Pulmonary artery endothelial cell (primary cell): ENCODE measurements at regions not wholly inside any gene's neighbourhood (a gene's known extent, or its start where the extent isn't known, plus 50 kb on each side); places are given as distances from the start of the nearest gene placed in this dataset.
A peak's percentile ranks its signal among the peaks of the same experiment; 100 is the strongest.
"Not testable (repeated sequence)": the region's sequence is repeated elsewhere in the genome, so short reads cannot be mapped to it uniquely, and the experiment has no call there.

Source experiments
- DNase-seq: peaks from one replicate; pipeline ENCODE4 v3.0.0-alpha.2; 2011; ENCODE audit warnings: low read depth, low spot score

DNA sequence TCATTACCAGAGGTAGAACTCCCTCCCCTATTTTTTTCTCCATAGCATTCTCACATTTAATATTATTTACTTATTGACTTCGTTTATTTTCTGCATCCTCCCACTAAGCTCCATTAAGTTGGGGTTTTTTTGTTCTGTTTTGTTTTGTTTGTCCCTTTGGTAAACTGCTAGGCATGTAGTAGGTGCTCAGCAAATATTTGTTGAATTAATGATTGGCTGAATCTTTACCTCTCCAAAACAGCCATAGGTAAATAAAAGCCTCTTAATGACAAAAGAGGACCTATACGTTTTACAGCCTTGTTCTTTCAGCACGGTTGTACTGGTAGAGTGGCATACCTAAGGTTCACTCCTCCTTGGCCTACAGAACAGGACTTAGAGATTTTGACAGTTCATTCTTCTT is 52.0 kb downstream of the PRORP start:
- no peak for DNase-seq

GRCh38 chr14:35180179-35180578 is 57.8 kb downstream of the PRORP start:
- no peak for DNase-seq

DNA sequence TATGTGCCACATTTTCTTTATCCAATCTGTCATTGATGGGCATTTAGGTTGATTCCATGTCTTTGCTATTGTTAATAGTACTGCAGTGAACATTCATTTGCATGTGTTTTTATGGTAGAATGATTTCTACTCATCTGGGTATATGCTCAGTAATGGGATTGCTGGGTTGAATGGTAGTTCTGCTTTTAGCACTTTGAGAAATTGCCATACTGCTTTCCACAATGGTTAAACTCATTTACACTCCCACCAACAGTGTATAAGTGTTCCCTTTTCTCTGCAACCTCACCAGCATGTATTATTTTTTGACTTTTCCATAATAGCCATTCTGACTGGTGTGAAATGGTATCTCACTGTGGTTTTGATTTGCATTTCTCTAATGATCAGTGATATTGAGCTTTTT is 62.5 kb downstream of the PRORP start:
- DNase-seq = not testable (repeated sequence)

DNA sequence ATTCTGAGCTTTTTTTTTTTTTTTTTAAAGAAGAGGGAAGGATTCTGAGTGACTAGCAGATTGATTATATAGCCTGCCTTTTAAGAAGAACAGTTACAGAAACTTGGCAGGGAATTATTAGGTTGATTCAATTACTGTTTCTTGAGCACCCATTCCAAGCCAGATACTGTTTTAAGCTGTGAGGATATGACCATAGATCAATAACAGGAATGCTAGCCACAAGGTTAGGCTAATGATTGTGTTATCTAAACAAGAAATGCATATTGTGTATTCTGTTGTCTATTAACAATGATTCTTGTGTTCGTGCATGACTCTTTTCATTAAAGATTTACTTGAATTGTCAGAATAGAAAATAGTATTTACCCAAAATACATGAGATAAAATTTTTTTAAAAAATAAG is 67.1 kb downstream of the PRORP start:
- no peak for DNase-seq

GRCh38 chr14:35193161-35193560 is 70.8 kb downstream of the PRORP start:
- DNase-seq = no peak

DNA sequence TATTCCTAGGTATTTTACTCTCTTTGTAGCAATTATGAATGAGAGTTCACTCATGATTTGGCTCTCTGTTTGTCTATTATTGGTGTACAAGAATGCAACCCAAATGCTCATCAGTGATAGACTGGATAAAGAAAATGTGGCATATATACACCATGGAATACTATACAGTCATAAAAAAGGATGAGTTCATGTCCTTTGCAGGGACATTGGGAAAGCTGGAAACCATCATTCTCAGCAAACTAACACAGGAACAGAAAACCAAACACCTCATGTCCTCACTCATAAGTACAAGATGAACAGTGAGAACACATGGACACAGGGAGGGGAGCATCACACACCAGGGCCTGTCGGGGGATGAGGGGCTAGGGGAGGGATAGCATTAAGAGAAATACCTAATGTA is 71.8 kb downstream of the PRORP start:
- DNase-seq = not testable (repeated sequence)

GRCh38 chr14:35196571-35196970 is 74.2 kb downstream of the PRORP start:
- DNase-seq = no peak

DNA sequence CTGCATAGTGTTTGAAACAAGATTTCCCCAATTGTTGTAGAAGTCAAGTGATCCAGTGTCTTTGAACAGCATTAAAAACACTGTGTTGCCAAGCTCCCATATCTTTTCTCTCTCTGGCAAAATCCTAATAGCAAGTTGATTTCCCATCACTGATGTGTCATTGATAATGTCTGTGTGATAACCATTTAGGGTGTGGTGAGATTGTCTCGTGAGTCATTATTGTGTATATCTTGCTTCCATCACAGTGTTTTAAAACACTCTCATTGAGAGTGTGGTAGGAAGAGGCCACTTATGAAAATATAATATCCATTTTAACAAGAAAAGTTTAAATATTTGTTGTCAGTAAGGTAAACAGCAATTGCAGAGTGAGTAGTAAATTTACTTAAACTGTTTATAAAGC is 74.7 kb downstream of the PRORP start:
- DNase-seq = no peak

GRCh38 chr14:35201066-35201465 is 78.7 kb downstream of the PRORP start:
- no peak for DNase-seq

DNA sequence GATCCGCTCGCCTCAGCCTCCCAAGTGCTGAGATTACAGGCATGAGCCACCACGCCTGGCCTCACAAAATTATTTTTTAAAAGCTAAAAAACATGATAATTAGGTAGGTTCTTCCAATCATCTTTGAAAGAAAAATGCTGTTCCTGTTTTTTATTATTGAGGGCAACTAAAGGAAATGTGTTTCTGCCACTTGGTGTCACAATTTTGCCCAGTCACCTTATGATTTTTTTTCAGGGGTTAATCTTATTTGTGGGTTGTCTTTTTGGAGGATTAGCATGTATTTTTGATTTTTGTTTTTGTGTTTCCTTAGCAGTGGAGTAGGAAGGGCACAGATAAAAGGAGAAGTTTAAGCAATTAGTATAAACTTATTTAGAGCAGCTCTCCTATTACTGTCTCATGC is 79.8 kb downstream of the PRORP start:
- DNase-seq = no peak

- no peak for DNase-seq
Observed at GRCh38 chr14:35205737-35206136, 83.4 kb downstream of the PRORP start.

GRCh38 chr14:35211067-35211466 is 81.1 kb upstream of the PSMA6 start:
- no peak for DNase-seq

- DNase-seq = no peak
Observed at GRCh38 chr14:35212471-35213142, 79.6 kb upstream of the PSMA6 start.

DNA sequence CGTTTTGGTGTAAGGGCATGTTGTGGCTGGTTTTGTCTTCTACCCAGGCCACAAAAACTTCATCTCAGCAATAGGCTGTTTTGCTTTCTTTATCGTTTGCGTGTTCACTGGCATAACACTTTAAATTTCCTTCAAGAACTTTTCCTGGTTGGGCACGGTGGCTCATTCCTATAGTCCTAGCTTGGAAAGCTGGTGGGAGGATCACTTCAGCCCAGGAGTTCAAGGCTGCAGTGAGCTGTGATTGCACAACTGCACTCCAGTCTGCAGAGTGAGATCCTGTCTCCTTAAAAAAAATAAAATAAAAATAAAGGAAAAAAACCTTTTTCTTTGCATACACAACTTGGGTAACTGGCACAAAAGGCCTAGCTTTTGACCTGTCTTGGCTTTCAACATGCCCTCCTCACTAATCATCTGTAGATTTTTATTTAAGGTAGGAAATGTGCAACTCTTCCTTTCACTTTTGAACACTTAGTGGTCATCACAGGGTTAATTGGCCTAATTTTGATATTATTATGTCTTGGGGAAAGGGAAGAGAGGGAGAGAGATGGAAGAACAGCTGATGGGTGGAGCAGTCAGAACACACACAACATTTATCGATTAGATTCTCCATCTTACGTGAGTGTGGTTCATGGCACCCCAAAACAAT is 78.9 kb upstream of the PSMA6 start:
- DNase-seq = no peak

DNA sequence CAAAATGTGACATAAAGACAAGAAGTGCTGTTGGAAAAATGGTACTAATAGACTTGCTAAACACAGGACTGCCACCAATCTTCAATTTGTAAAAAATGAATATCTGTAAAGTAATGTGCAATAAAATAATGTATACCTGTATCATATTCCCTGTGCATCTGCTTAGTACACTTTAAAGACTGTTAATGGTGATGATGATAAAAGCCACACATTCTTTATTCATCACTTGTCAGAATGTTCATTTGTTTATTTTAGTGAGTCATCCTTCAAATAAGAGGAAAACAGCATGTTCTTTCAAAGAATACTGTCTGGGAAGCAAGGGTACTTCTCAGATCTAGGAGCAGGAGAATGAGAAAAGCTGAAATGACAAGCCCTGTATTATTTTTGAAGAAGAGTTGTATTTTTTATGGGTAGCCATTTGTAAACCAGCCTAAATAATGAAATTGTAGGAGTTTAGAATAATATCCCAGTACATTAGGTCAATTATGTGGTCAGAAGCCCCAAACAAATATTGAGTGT is 78.3 kb upstream of the PSMA6 start:
- no peak for DNase-seq

DNA sequence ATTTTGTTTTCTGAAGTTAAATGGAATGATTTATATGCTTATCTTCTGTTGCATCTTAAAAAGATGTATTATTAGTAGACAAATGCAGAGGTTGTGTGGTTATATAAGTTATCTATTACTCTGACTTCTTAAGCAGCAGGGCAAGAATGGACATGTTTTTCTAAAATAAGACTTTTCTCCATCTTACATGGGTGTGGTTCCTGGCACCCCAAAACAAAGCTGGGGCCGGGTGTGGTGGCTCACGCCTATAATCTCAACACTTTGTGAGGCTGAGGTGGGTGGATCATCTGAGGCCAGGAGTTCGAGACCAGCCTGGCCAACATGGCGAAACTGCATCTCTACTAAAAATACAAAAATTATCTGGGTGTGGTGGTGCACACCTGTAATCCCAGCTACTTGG is 77.8 kb upstream of the PSMA6 start:
- DNase-seq = not testable (repeated sequence)

DNA sequence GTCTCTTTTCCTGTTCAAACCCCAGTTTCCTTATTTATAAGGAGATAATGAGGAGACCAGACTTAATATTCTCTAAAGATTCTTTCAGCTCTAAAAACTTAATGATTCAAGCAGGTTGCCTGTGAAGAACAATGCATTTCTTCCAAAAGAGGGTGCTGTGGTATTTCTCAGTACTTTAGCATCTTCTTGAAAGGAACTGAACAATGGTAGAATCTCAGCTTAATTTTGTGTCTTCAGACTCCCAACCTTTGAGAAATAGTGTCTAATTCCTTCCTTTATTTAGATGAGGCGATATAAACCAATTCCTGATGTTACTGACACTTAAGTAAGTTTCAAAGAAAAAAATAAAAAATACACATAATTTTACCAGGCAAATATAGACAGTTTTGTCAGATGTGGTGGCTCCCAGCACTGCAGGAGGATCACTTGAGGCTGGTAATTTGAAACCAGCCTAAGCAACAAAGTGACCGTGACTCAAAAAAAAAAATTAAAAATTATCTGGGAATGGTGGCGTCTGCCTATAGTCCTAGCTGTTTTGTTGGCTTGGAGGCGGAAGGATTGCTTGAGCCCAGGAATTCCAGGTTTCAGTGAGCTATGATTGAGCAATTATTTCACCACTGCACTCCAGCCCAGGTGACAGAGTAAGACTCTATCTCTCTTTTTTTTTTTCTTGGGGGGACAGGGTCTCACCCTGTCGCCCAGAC is 76.9 kb upstream of the PSMA6 start:
- DNase-seq = peak; percentile 20

DNA sequence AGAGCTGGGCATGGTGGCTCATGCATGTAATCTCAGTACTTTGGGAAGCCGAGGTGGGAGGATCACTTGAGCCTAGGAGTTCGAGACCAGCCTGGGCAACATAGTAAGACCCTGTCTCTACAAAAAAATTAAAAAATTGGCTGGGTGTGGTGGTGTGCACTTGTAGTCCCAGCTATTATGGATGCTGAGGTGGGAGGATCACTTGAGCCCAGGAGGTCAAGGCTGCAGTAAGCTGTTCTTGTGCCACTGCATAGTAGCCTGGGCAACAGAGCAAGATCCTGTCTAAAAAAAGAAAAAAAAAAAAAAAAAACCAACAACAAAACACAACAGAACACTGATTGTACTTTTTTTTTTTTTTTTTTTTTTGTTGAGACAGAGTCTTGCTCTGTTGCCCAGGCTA is 74.0 kb upstream of the PSMA6 start:
- not testable (repeated sequence) for DNase-seq

DNA sequence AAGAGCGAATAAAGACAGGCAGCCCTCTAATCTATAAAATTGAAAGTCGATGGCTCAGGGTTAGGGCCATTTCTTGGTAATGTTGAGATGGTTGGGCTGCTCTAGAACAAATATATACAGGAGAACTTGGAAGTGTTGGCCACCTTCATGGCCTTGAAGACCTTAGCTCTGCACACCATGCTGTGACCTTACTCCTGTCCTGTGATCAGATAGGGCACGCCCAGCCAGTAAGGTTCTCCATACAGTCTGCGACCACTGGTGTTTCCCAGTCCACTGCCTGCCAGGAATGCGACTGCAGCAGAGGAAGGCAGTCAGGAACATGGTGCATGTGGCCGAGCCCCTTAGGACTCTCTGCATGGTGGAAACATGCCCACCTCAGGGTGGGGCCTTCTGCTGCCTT is 73.2 kb upstream of the PSMA6 start:
- no peak for DNase-seq

DNA sequence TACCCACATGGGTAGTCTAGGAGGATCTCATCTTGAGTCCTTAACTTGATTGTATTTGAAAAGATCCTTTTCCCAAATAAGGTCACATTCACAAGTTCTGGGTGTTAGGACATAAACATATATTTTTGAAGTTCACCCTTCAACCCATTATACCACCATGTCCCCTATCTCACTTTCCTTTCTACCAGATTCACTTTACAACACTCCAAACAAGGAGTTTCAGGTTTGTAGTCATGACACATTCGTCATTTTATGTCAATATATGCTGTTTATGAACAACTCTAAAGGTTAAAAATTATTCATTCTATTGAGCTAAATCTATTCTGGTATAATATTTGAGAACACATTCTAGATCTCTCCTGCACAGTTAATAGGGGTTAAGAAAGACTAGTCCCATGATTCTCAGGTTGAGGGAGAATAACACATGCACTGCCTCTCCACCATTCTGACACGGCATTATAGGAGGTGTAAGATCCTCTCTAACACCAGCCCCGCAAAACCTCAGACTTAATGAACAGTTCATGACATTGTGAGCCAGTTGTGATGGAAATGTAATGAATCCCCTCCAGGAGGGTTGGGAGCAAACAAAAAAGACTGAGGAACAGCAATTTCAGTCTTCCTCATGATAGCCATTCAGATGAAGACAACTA is 72.0 kb upstream of the PSMA6 start:
- DNase-seq = no peak

DNA sequence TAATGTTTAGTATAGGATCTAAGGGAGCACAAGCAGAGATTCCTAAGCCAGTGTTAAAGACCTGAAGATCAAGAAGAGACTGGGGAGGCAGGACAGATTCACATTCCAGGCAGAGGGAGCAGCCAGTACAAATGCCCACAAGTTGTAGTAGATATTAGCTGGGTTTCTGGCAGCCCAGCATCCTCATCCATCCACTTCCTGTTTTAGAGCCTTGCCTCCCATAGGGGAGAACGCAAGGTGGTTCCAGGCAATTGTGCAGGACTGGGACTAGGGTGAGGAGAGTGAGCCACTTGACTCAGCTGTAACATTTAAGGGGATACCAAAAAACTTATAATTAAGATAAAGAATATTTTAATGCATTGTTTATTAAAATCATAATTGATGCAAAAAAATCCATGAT is 71.3 kb upstream of the PSMA6 start:
- no peak for DNase-seq

DNA sequence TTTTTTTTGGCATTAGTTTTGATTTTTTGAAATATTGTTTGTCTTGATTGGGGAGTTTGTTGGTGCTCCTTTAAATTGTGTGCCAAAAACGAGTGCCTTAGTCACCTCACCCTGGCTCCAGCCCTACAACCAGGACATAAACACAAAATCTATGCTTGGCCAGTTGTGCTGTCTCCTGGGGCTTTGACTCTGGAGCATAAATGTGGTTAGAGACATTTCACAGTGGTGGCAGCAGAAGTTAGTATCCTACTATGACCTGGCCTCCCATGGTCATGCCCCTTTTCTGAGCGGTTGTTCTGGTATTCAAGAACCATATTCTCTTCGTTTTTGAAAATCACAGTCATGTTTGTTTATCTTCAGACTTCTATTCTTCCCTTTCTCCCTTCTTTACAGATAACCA is 70.7 kb upstream of the PSMA6 start:
- DNase-seq = no peak
